ENCODE measurements at regions not wholly inside any gene's neighbourhood (a gene's known extent, or its start where the extent isn't known, plus 50 kb on each side); places are given as distances from the start of the nearest gene placed in this dataset.

GRCh38 chr21:43292041-43292865, 123.4 kb downstream of the CRYAA start:
- TF ChIP-seq CTCF (conservative IDR thresholded peaks at IDR 0.05), result no peak

GRCh38 chr21:43291347-43291950, 122.6 kb downstream of the CRYAA start:
- H3K27ac ChIP-seq, result peak overlapping the region; percentile 98; the same call in 1 of the 2 replicates
- TF ChIP-seq CTCF (conservative IDR thresholded peaks at IDR 0.05), result no peak

More at GRCh38 chr21:43292041-43292865, 123.4 kb downstream of the CRYAA start:
- H3K27ac ChIP-seq, result no peak overlapping the region; the same call in 1 of the 2 replicates

GRCh38 chr21:43290421-43291346, 121.9 kb downstream of the CRYAA start:
- H3K27ac ChIP-seq, result peak overlapping the region; percentile 98; the same call in 1 of the 2 replicates
- no peak for TF ChIP-seq CTCF (conservative IDR thresholded peaks at IDR 0.05)

- H3K27ac ChIP-seq, result peak overlapping the region; percentile 98
- no peak for TF ChIP-seq CTCF (conservative IDR thresholded peaks at IDR 0.05)
Observed at GRCh38 chr21:43289966-43290365, 121.2 kb downstream of the CRYAA start.

- H3K27ac ChIP-seq, result peak overlapping the region; percentile 98
- no peak for TF ChIP-seq CTCF (conservative IDR thresholded peaks at IDR 0.05)
Observed at GRCh38 chr21:43289442-43289841, 120.6 kb downstream of the CRYAA start.

GRCh38 chr21:43287795-43288755, 119.3 kb downstream of the CRYAA start:
- no peak for TF ChIP-seq CTCF (conservative IDR thresholded peaks at IDR 0.05)
- peak overlapping the region; percentile 98 for H3K27ac ChIP-seq

Measured in VCaP (cell line).